GM12878 (cell line): ENCODE measurements at regions not wholly inside any gene's neighbourhood (a gene's known extent, or its start where the extent isn't known, plus 50 kb on each side); places are given as distances from the start of the nearest gene placed in this dataset. TPM values are rescaled to one million over a fixed set of nuclear protein-coding genes. Genes with fewer than 3 reads are reported as not detected.

Experiments
- small RNA-seq: library from RNA; depleted of rRNA; stranded (forward); fragments of <200 nt; gene quantifications from one replicate; pipeline ENCODE3, GENCODE V24; 2014

Small RNA genes in the stretch of these regions (small RNA-seq; reads per million reads assigned to genes)
- gene RF00019 (not detected), gene RF01992 (not detected), gene RNA5SP106 (not detected), gene RNU6-692P (not detected), gene RNU6-715P (not detected), gene RNU7-2P (not detected)
